Thyroid gland (tissue), 4 donors: ENCODE measurements at regions not wholly inside any gene's neighbourhood (a gene's known extent, or its start where the extent isn't known, plus 50 kb on each side); places are given as distances from the start of the nearest gene placed in this dataset.

ENCODE experiments used
- DNase-seq, 2 donors: peaks; one replicate each; pipeline ENCODE4 v3.0.0-alpha.2; 2019
- H3K27ac ChIP-seq, 3 donors: fragments of 200-600 bp; sonication (generic); 1 replicate in 2 of 3; 2 replicates in 1 of 3; pipeline ENCODE4 v1.5.1; 2016 to 2019; ENCODE audit warnings: mild to moderate bottlenecking in 1 of 3, moderate library complexity in 1 of 3
- H3K27me3 ChIP-seq: fragments of 200-600 bp; sonication (generic); one replicate; pipeline ENCODE4 v1.5.1; 2019
- H3K36me3 ChIP-seq, 2 donors: fragments of 200-600 bp; sonication (generic); one replicate each; pipeline ENCODE4 v1.5.1; 2016 to 2019
- H3K4me1 ChIP-seq, 2 donors: fragments of 200-600 bp; sonication (generic); one replicate each; pipeline ENCODE4 v1.5.1; 2017 to 2019
- H3K4me3 ChIP-seq, 3 donors: fragments of 200-600 bp; sonication (generic); replicated peaks in 1 of 3; 1 replicate in 2 of 3; 2 replicates in 1 of 3; pipeline ENCODE4 v1.5.1; 2016; ENCODE audit warnings: mild to moderate bottlenecking in 1 of 3
- H3K9me3 ChIP-seq: fragments of 200-600 bp; sonication (generic); one replicate; pipeline ENCODE4 v1.5.1; 2017
- POLR2A ChIP-seq, 2 donors: fragments of 450-650 bp; IDR thresholded peaks; one replicate each; pipeline ENCODE4 v1.6.1; 2017; ENCODE audit warnings: antibody characterized with exemption in 2 of 2, mild to moderate bottlenecking in 2 of 2, moderate library complexity in 1 of 2
- WGBS, 2 donors: methylation state at CpG; one replicate each; pipeline ENCODE4 v1.1.5; 2017; 5-methylcytosine and 5-hydroxymethylcytosine counted together
- intact Hi-C: fragments of 100-400 bp; cut with DNase I; formaldehyde crosslinking; loops from one replicate; pipeline ENCODE4 v1.15.1; 2023
- TF ChIP-seq, protein P1 (sequence below), 6 experiments: fragments of 200-600 bp in 3 of 6; fragments of 450-650 bp in 3 of 6; sonication (generic) in 3 of 6; IDR thresholded peaks; one replicate each; pipeline ENCODE4 v1.5.1; 2016 to 2019; ENCODE audit warnings: antibody characterized with exemption in 6 of 6, mild to moderate bottlenecking in 2 of 6, inconsistent platforms in 1 of 6, moderate library complexity in 1 of 6

DNA sequence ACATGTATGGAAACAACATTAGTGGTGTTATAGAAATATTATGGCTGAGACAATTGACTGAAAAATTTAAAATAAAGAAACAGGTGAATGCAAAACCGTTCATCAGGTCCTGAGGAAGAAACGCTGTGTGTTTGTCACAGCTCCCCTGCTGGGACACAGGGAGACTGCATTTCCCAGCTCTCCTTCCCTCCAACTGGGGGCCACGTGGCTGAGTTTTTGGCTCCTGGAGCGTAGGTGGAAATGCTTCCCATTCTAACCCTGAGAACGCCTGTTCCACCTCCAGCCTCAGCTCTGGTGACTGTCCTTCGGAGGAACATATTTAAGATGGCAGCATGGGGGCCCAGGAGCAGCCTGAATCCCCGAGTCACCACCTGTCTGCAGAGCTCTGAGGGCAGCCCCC, 398.6 kb downstream of the BRD1 start:
- peaks cover 9 to 20% of the 10 kb centered on the region in 2 donors for H3K4me1 ChIP-seq
- H3K4me3 ChIP-seq, result no peak overlapping the region
- WGBS, 2 donors, result 51 to 55% methylated on average over 7 of the region's 7 CpGs
- no peaks in the 10 kb centered on the region for H3K9me3 ChIP-seq
- DNase-seq, result no peak
- no peaks in the 10 kb centered on the region for H3K27me3 ChIP-seq
- no peak overlapping the region for H3K27ac ChIP-seq
- TF ChIP-seq, protein P1, sequence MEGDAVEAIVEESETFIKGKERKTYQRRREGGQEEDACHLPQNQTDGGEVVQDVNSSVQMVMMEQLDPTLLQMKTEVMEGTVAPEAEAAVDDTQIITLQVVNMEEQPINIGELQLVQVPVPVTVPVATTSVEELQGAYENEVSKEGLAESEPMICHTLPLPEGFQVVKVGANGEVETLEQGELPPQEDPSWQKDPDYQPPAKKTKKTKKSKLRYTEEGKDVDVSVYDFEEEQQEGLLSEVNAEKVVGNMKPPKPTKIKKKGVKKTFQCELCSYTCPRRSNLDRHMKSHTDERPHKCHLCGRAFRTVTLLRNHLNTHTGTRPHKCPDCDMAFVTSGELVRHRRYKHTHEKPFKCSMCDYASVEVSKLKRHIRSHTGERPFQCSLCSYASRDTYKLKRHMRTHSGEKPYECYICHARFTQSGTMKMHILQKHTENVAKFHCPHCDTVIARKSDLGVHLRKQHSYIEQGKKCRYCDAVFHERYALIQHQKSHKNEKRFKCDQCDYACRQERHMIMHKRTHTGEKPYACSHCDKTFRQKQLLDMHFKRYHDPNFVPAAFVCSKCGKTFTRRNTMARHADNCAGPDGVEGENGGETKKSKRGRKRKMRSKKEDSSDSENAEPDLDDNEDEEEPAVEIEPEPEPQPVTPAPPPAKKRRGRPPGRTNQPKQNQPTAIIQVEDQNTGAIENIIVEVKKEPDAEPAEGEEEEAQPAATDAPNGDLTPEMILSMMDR (IDR thresholded peaks at IDR 0.05), result no peak
- no peak for TF ChIP-seq POLR2A (IDR thresholded peaks at IDR 0.05)
- H3K36me3 ChIP-seq, result no peaks in the 10 kb centered on the region
- intact Hi-C loops, result no loop called here

DNA sequence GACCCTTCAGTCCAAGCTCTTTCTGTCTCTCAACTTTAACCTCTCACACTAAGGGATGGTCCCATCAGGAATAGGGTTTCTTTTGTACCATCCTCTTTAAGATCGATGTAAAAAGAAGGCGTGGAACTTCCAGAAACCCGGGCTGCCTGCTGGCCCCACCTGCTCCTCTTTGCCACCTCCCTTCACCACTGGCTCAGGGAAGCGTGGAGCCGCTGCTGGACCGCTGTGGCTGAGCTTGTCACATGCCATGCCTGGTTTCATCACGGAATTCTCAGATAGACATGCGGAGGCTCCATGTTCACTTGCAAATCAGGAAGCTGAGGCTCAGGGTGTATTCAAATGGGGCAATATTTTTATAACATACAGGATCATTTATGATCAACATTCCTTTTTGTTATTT, 399.7 kb downstream of the BRD1 start:
- no peak for TF ChIP-seq POLR2A (IDR thresholded peaks at IDR 0.05)
- TF ChIP-seq, protein P1 (IDR thresholded peaks at IDR 0.05), result no peak
- Histone ChIP-seq H3K36me3 (no peaks in the 10 kb centered on the region), H3K4me1 (peaks cover 9 to 20% of the 10 kb centered on the region in 2 donors), H3K4me3 (no peak overlapping the region), H3K27ac (no peak overlapping the region), H3K9me3 (no peaks in the 10 kb centered on the region), H3K27me3 (no peaks in the 10 kb centered on the region)
- WGBS, 2 donors, result 96 to 97% methylated on average over 8 of the region's 8 CpGs
- no peak for DNase-seq
- intact Hi-C loops, result no loop called here

DNA sequence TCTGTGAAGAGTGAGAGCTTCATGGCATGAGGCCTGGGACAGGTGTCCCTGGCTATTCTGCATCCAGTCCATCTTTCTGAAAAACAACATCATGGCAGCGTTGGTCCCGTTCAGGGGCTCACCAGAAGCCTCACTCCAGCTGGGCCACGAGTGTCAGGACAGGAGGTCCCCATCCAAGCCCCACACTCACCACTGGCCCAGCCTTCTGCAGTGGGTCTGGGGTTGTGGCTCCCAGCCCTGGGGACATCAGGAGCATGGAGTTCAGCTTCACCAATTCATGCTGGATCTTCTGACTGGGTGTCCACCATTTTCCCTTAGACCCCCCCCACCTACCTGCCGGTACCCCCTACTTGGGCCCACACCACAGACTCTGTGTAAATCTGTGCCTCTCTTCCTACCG, 400.3 kb downstream of the BRD1 start:
- intact Hi-C loops, result no loop called here
- Histone ChIP-seq H3K4me1 (peaks cover 9 to 20% of the 10 kb centered on the region in 2 donors), H3K9me3 (no peaks in the 10 kb centered on the region), H3K27ac (no peak overlapping the region), H3K27me3 (no peaks in the 10 kb centered on the region), H3K36me3 (no peaks in the 10 kb centered on the region), H3K4me3 (no peak overlapping the region)
- DNase-seq, result no peak
- TF ChIP-seq POLR2A (IDR thresholded peaks at IDR 0.05), result no peak
- WGBS, 2 donors, result 93 to 94% methylated on average over 5 of the region's 5 CpGs

DNA sequence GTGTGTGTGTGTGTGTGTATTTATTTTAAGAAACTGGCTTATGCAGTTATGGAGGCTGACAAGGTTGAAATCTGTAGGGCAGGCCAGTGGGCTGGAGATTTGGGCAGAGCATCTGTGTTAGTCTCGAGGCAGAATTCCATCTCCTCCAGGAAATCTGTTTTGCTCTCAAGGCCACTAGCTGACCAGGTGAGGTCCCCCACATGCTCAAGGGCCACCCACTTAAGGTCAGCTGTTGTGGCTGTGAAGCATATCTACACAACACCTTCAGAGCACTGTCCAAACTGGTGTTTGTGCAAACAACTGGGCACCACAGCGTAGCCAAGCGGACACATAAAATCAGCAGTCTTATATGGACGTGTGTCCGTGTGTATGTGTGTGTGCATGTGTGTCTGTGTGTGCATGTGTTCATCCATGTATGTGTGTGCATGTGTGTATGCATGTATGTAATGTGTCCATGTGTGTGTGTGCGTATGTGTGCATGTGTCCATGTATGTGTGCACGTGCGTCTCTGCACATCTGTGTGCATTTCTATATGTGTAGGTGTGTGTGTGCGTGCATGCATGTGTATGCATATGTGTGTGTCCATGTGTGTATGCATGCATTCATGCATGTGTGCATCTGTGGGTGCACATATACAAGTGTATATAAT, 400.9 kb downstream of the BRD1 start:
- peak; percentile 44 to 49 for DNase-seq
- Histone ChIP-seq H3K9me3 (no peaks in the 10 kb centered on the region), H3K27ac (peak overlapping the region in 1 of 3 donors; percentile 44), H3K36me3 (no peaks in the 10 kb centered on the region), H3K4me1 (peaks cover 9 to 20% of the 10 kb centered on the region in 2 donors), H3K4me3 (no peak overlapping the region), H3K27me3 (no peaks in the 10 kb centered on the region)
- intact Hi-C loops, result no loop called here
- 59 to 65% methylated on average over 9 of the region's 9 CpGs for WGBS, 2 donors
- TF ChIP-seq, protein P1 (IDR thresholded peaks at IDR 0.05), result no peak
- TF ChIP-seq POLR2A (IDR thresholded peaks at IDR 0.05), result no peak

DNA sequence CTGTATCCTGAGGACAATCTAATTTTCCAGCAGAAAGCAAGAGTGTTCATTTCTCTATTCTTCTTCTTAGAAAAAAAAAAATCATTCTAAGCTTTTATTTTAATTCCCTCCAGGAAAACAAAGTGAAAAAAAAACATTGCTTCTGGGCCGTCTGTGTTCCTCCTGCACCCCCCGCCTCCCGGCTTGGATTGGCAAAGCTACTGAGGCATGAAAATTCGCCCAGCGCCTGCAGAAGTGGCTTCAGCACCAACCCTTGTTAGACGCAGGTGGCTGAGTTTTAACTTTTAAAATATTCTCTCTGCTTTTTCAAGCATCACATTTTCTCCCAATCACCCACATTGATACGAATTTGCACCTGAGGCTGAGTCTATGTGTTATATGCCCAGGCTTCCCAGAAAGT, 401.6 kb downstream of the BRD1 start:
- no peak for TF ChIP-seq POLR2A (IDR thresholded peaks at IDR 0.05)
- TF ChIP-seq, protein P1 (IDR thresholded peaks at IDR 0.05), result no peak
- Histone ChIP-seq H3K36me3 (no peaks in the 10 kb centered on the region), H3K4me3 (no peak overlapping the region), H3K27me3 (no peaks in the 10 kb centered on the region), H3K27ac (peak overlapping the region in 2 of 3 donors; percentile 1 to 44), H3K9me3 (no peaks in the 10 kb centered on the region), H3K4me1 (peaks cover 9 to 20% of the 10 kb centered on the region in 2 donors)
- intact Hi-C loops, result no loop called here
- DNase-seq, result peak; percentile 74 to 84
- WGBS, 2 donors, result 19 to 35% methylated on average over 7 of the region's 7 CpGs
